ENCODE measurements at regions not wholly inside any gene's neighbourhood (a gene's known extent, or its start where the extent isn't known, plus 50 kb on each side); places are given as distances from the start of the nearest gene placed in this dataset.

DNA sequence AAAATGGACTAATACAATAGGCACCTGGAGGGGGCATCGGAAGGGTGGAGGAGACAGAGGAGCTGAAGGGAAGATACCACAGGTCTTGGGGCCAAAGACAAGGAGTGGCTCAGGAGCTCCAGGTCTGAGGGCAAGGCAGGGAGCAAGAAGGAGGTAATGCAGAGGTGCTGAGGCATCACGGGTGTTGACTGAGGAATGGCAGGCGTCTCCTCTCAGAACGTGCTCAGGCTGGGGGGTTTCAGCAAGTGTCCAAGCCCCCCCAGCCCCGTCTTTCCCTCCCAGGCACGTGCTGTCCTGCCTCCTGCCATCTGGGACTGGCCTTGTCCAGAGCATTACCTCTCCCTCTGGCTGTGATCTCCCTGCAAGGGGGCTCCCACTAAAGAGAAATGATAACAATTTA, 265.4 kb downstream of the DCDC2C start:
- no peaks in the 10 kb centered on the region for H3K36me3 ChIP-seq (ENCODE audit: control insufficient read depth, low read length)
- no peaks in the 10 kb centered on the region for H4K20me1 ChIP-seq (ENCODE audit: control insufficient read depth, insufficient read depth, low read depth, low read length)
- no peak overlapping the region for H3K27ac ChIP-seq (ENCODE audit: low read depth, low read length)
- H3K9me3 ChIP-seq (ENCODE audit: control insufficient read depth, insufficient read depth, low read length): peaks cover 11% of the 10 kb centered on the region; the same call in 1 of the 2 replicates
- no peaks in the 10 kb centered on the region for H3F3A ChIP-seq (ENCODE audit: control insufficient read depth, insufficient read depth)
- no peak overlapping the region for H3K4me3 ChIP-seq (ENCODE audit: low read length)
- H3K9me2 ChIP-seq (replicated peaks; ENCODE audit: control insufficient read depth, low read length): no peaks in the 10 kb centered on the region
- no peaks in the 10 kb centered on the region for H3K79me2 ChIP-seq (ENCODE audit: control insufficient read depth, low read length)
- H3K4me1 ChIP-seq (ENCODE audit: control insufficient read depth, low read length): no peaks in the 10 kb centered on the region
- TF ChIP-seq CTCF (IDR thresholded peaks at IDR 0.05; ENCODE audit: low read depth, low read length, poor library complexity, severe bottlenecking): no peak
- no peak for TF ChIP-seq EZH2phosphoT487 (IDR thresholded peaks at IDR 0.05; ENCODE audit: borderline replicate concordance, low read length)
- no peak overlapping the region for H3K4me2 ChIP-seq (ENCODE audit: low read length)
- H3K27me3 ChIP-seq (ENCODE audit: control insufficient read depth, low read length): no peaks in the 10 kb centered on the region

DNA sequence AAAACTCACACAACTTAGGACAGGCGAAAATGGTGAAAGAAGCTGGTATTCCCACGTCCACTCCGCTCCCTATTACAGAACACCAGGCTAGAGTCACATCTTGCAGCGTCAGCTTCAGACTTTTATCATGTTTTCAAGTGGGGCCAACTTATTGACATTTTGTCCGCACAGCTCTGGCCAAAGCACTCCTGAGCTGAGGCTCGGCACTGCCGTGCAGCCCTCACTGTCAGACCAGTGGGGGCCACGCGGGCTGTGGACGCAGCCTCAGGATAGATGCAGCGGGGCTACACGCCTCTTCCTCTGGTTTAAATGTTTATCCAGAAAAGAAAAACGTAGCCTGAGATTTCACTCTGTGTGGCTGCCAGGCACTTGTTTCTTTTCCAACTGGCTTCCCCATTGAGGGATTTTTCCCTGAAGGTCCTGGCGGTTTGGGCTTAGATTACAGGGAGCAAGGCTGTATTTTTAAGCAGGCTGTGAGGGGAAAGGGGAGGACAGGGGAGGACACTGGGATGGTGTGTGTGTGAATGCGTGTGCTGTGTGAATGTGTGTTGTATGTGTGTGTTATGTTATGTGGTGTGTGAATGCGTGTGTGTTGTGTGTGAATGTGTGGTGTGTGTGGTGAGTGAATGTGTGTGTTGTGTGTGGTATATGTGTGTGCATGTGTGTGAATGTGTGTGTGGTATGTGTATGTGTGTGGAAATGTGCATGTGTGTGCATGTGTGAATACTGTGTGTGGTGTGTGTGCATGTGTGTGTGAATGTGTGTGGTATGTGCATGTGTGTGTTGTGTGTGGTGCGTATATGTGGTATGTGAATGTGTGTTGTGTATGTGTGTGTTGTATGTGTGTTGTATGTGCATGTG, 267.6 kb downstream of the DCDC2C start:
- H3K9me2 ChIP-seq (replicated peaks; ENCODE audit: control insufficient read depth, low read length): no peaks in the 10 kb centered on the region
- H3K27ac ChIP-seq (ENCODE audit: low read depth, low read length): no peak overlapping the region
- H3K4me3 ChIP-seq (ENCODE audit: low read length): no peak overlapping the region
- no peaks in the 10 kb centered on the region for H3K27me3 ChIP-seq (ENCODE audit: control insufficient read depth, low read length)
- H3K4me1 ChIP-seq (ENCODE audit: control insufficient read depth, low read length): no peaks in the 10 kb centered on the region
- no peaks in the 10 kb centered on the region for H3K36me3 ChIP-seq (ENCODE audit: control insufficient read depth, low read length)
- no peaks in the 10 kb centered on the region for H3F3A ChIP-seq (ENCODE audit: control insufficient read depth, insufficient read depth)
- no peaks in the 10 kb centered on the region for H3K79me2 ChIP-seq (ENCODE audit: control insufficient read depth, low read length)
- H3K9me3 ChIP-seq (ENCODE audit: control insufficient read depth, insufficient read depth, low read length): peaks cover 13% of the 10 kb centered on the region; the same call in 1 of the 2 replicates
- no peak overlapping the region for H3K4me2 ChIP-seq (ENCODE audit: low read length)
- TF ChIP-seq CTCF (IDR thresholded peaks at IDR 0.05; ENCODE audit: low read depth, low read length, poor library complexity, severe bottlenecking) (no peak), EZH2phosphoT487 (IDR thresholded peaks at IDR 0.05; ENCODE audit: borderline replicate concordance, low read length) (no peak)
- H4K20me1 ChIP-seq (ENCODE audit: control insufficient read depth, insufficient read depth, low read depth, low read length): no peaks in the 10 kb centered on the region

DNA sequence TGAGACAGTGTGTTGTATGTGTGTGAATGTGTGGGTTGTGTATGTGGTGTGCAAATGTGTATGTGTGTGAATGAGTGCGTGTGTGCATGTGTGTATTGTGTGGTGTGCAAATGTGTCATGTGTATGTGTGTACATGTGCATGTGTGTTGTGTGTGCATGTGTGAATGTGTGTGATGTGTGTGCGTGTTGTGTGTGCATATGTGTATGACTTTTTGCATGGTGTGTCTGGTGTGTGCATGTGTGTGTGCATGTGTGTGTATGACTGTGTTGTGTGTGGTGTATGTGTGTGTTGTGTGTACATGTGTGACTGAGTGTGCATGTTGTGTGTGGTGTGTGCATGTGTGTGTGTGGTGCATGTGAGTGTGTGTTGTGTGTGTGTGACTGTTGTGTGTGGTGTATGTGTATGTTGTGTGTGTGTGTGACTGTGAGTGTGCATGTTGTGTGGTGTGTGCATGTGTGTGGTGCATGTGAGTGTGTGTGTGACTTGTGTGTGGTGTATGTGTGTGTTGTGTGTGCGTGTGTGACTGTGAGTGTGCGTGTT, 268.3 kb downstream of the DCDC2C start:
- H3K4me3 ChIP-seq (ENCODE audit: low read length): no peak overlapping the region
- H3F3A ChIP-seq (ENCODE audit: control insufficient read depth, insufficient read depth): no peaks in the 10 kb centered on the region
- no peaks in the 10 kb centered on the region for H3K9me2 ChIP-seq (replicated peaks; ENCODE audit: control insufficient read depth, low read length)
- H3K79me2 ChIP-seq (ENCODE audit: control insufficient read depth, low read length): no peaks in the 10 kb centered on the region
- no peaks in the 10 kb centered on the region for H3K27me3 ChIP-seq (ENCODE audit: control insufficient read depth, low read length)
- no peaks in the 10 kb centered on the region for H4K20me1 ChIP-seq (ENCODE audit: control insufficient read depth, insufficient read depth, low read depth, low read length)
- TF ChIP-seq EZH2phosphoT487 (IDR thresholded peaks at IDR 0.05; ENCODE audit: borderline replicate concordance, low read length): no peak
- no peak for TF ChIP-seq CTCF (IDR thresholded peaks at IDR 0.05; ENCODE audit: low read depth, low read length, poor library complexity, severe bottlenecking)
- H3K27ac ChIP-seq (ENCODE audit: low read depth, low read length): no peak overlapping the region
- H3K4me2 ChIP-seq (ENCODE audit: low read length): no peak overlapping the region
- no peaks in the 10 kb centered on the region for H3K4me1 ChIP-seq (ENCODE audit: control insufficient read depth, low read length)
- H3K36me3 ChIP-seq (ENCODE audit: control insufficient read depth, low read length): no peaks in the 10 kb centered on the region
- H3K9me3 ChIP-seq (ENCODE audit: control insufficient read depth, insufficient read depth, low read length): peaks cover 17% of the 10 kb centered on the region; the same call in 1 of the 2 replicates
